ENCODE measurements at regions not wholly inside any gene's neighbourhood (a gene's known extent, or its start where the extent isn't known, plus 50 kb on each side); places are given as distances from the start of the nearest gene placed in this dataset.

DNA sequence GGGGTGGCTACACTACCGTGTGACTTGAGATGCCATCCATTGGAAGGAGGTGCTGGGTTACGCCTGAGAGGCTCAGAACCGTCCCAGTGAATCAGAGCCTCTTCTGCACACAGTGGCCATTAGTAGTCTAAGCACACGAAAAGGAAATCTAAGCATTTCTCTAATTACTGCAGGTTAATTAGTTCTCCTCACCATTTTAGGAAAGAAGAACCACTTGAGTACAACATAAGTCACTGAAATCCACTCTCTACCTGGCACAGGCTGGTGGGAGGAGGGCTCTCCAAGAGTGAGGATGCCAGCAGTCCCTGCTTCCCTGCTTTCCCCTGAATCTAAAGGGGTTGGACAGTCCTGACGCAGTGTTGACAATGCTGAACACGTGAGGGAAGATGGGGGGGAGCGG, 606.3 kb downstream of the NPHP4 start:
- TF ChIP-seq, protein P1, sequence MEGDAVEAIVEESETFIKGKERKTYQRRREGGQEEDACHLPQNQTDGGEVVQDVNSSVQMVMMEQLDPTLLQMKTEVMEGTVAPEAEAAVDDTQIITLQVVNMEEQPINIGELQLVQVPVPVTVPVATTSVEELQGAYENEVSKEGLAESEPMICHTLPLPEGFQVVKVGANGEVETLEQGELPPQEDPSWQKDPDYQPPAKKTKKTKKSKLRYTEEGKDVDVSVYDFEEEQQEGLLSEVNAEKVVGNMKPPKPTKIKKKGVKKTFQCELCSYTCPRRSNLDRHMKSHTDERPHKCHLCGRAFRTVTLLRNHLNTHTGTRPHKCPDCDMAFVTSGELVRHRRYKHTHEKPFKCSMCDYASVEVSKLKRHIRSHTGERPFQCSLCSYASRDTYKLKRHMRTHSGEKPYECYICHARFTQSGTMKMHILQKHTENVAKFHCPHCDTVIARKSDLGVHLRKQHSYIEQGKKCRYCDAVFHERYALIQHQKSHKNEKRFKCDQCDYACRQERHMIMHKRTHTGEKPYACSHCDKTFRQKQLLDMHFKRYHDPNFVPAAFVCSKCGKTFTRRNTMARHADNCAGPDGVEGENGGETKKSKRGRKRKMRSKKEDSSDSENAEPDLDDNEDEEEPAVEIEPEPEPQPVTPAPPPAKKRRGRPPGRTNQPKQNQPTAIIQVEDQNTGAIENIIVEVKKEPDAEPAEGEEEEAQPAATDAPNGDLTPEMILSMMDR (IDR thresholded peaks at IDR 0.05) = no peak
- TF ChIP-seq EZH2 (IDR thresholded peaks at IDR 0.05; ENCODE audit: borderline replicate concordance, insufficient read depth, low read depth, low read length, poor library complexity, severe bottlenecking) = no peak
